PC-3 (cell line): ENCODE measurements at regions not wholly inside any gene's neighbourhood (a gene's known extent, or its start where the extent isn't known, plus 50 kb on each side); places are given as distances from the start of the nearest gene placed in this dataset.

ENCODE experiments used
- EZH2 ChIP-seq: fragments of 300-600 bp; sonication (generic); IDR thresholded peaks from one replicate; pipeline ENCODE4 v1.6.1; 2017; ENCODE audit warnings: antibody characterized with exemption, mild to moderate bottlenecking, low read length; ENCODE audit not compliant: unreplicated experiment
- TF ChIP-seq, protein P1 (sequence below): fragments of 300-600 bp; sonication (generic); conservative IDR thresholded peaks from 2 replicates; pipeline ENCODE4 v1.5.1; 2017; ENCODE audit warnings: antibody characterized with exemption, low read depth, mild to moderate bottlenecking, low read length

DNA sequence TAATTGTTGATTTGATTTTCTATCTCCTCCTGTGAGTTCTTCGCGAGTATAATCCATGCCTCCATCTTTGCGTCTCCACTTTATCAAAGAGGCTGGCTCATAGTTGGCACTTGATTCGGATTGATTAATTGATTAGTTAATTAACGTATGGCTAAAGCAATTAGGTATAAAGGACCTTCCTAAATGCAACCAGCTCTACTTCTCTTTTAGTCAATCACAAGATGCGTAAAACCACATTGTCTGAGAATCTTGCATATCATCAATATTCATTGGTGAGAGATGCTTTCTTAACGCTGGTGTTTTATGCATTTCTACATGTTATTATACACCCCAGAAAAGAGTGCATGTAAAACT lies 56.4 kb upstream of the NR2F2 start:
- TF ChIP-seq, protein P1, sequence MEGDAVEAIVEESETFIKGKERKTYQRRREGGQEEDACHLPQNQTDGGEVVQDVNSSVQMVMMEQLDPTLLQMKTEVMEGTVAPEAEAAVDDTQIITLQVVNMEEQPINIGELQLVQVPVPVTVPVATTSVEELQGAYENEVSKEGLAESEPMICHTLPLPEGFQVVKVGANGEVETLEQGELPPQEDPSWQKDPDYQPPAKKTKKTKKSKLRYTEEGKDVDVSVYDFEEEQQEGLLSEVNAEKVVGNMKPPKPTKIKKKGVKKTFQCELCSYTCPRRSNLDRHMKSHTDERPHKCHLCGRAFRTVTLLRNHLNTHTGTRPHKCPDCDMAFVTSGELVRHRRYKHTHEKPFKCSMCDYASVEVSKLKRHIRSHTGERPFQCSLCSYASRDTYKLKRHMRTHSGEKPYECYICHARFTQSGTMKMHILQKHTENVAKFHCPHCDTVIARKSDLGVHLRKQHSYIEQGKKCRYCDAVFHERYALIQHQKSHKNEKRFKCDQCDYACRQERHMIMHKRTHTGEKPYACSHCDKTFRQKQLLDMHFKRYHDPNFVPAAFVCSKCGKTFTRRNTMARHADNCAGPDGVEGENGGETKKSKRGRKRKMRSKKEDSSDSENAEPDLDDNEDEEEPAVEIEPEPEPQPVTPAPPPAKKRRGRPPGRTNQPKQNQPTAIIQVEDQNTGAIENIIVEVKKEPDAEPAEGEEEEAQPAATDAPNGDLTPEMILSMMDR = no peak
- TF ChIP-seq EZH2 = no peak
